ENCODE measurements at regions not wholly inside any gene's neighbourhood (a gene's known extent, or its start where the extent isn't known, plus 50 kb on each side); places are given as distances from the start of the nearest gene placed in this dataset.
"Not testable (repeated sequence)": the region's sequence is repeated elsewhere in the genome, so short reads cannot be mapped to it uniquely, and the experiment has no call there.

- not testable (repeated sequence) for TF ChIP-seq ZNF468 (CRISPR knock-in tag; IDR thresholded peaks at IDR 0.05); ZFX (CRISPR knock-in tag; IDR thresholded peaks at IDR 0.05; ENCODE audit: low read depth); POLR2A (IDR thresholded peaks at IDR 0.05; ENCODE audit: insufficient read depth in 1 of 2, low read depth in 2 of 2, low read length in 2 of 2)
Measured at GRCh38 chr15:89031637-89032285, 56.5 kb upstream of the ABHD2 start.
